NT2/D1 (cell line): ENCODE measurements at regions not wholly inside any gene's neighbourhood (a gene's known extent, or its start where the extent isn't known, plus 50 kb on each side); places are given as distances from the start of the nearest gene placed in this dataset.

Experiments used
- SUZ12 ChIP-seq: IDR thresholded peaks from 2 replicates; pipeline ENCODE4 v1.6.1; 2011; ENCODE audit not compliant: insufficient read length, insufficient read depth; ENCODE audit errors: extremely low read depth
- YY1 ChIP-seq: IDR thresholded peaks from 2 replicates; pipeline ENCODE4 v1.6.1; 2011; ENCODE audit not compliant: insufficient read length, insufficient read depth
- ZNF274 ChIP-seq: IDR thresholded peaks from 2 replicates; pipeline ENCODE4 v1.6.1; 2011; ENCODE audit warnings: mild to moderate bottlenecking, low read depth, low read length

DNA sequence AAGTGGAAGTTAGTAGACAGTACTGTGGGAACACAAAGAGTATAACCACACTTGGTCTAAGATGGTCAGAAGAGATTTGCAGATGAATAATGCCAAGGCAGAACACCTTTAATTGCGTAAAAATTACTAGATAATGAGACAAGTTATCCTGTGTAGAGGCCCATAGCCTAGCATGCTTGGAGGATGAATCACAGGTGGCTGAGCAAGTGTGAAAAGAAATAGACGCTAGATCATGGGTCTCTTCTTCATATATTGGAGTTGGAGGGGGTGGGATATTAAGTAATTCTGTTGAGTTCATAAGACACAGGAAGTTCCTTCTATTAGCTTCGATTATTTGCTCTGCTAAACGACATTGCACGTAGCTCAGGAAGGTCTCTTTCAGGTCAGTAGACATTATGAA is 454.3 kb upstream of the LMO3 start:
- TF ChIP-seq YY1 (no peak), SUZ12 (no peak), ZNF274 (no peak)
